ENCODE measurements at regions not wholly inside any gene's neighbourhood (a gene's known extent, or its start where the extent isn't known, plus 50 kb on each side); places are given as distances from the start of the nearest gene placed in this dataset.

- DNase-seq (ENCODE audit: extremely low spot score), result no peak
- CTCF ChIA-PET, result no interaction called here
- TF ChIP-seq ELF4 (IDR thresholded peaks at IDR 0.05) (no peak), TARDBP (IDR thresholded peaks at IDR 0.05) (no peak), NFRKB (IDR thresholded peaks at IDR 0.05) (no peak), SP1 (IDR thresholded peaks at IDR 0.05) (no peak), SUZ12 (IDR thresholded peaks at IDR 0.05) (no peak), LEF1 (IDR thresholded peaks at IDR 0.05; ENCODE audit: borderline replicate concordance) (no peak), FOXM1 (IDR thresholded peaks at IDR 0.05; ENCODE audit: borderline replicate concordance) (no peak), L3MBTL2 (conservative IDR thresholded peaks at IDR 0.05) (no peak), ARNT (IDR thresholded peaks at IDR 0.05) (no peak), CTBP1 (IDR thresholded peaks at IDR 0.05; ENCODE audit: borderline replicate concordance) (no peak)
Measured at GRCh38 chr2:23091900-23092299, 293.1 kb upstream of the KLHL29 start.

GRCh38 chr2:23092831-23093230 is 292.1 kb upstream of the KLHL29 start:
- CTCF ChIA-PET, result no interaction called here
- DNase-seq (ENCODE audit: extremely low spot score), result peak; percentile 18
- no peak for TF ChIP-seq FOXM1 (IDR thresholded peaks at IDR 0.05; ENCODE audit: borderline replicate concordance)
- TF ChIP-seq ZNF384 (IDR thresholded peaks at IDR 0.05), result no peak
- TF ChIP-seq ELF4 (IDR thresholded peaks at IDR 0.05), result no peak
- TF ChIP-seq TARDBP (IDR thresholded peaks at IDR 0.05), result no peak
- no peak for TF ChIP-seq BHLHE40 (IDR thresholded peaks at IDR 0.05; ENCODE audit: borderline replicate concordance)
- no peak for TF ChIP-seq PKNOX1 (IDR thresholded peaks at IDR 0.05)
- no peak for TF ChIP-seq CTBP1 (IDR thresholded peaks at IDR 0.05; ENCODE audit: borderline replicate concordance)
- no peak for TF ChIP-seq FOXA1 (IDR thresholded peaks at IDR 0.05)
- no peak for TF ChIP-seq ARNT (IDR thresholded peaks at IDR 0.05)
- TF ChIP-seq SUZ12 (IDR thresholded peaks at IDR 0.05), result no peak
- TF ChIP-seq NFRKB (IDR thresholded peaks at IDR 0.05), result no peak
- no peak for TF ChIP-seq SP1 (IDR thresholded peaks at IDR 0.05)
- no peak for TF ChIP-seq LEF1 (IDR thresholded peaks at IDR 0.05; ENCODE audit: borderline replicate concordance)
- no peak for TF ChIP-seq FOXK2 (IDR thresholded peaks at IDR 0.05)
- TF ChIP-seq L3MBTL2 (conservative IDR thresholded peaks at IDR 0.05), result no peak
- TF ChIP-seq HDGF (IDR thresholded peaks at IDR 0.05; ENCODE audit: borderline replicate concordance), result no peak
- POLR2A ChIA-PET, result no interaction called here

More at GRCh38 chr2:23091900-23092299, 293.1 kb upstream of the KLHL29 start:
- POLR2A ChIA-PET, result no interaction called here

- ChIA-PET POLR2A (no interaction called here), CTCF (no interaction called here)
- no peak for DNase-seq (ENCODE audit: extremely low spot score)
- no peak for TF ChIP-seq FOXA1 (IDR thresholded peaks at IDR 0.05)
- TF ChIP-seq NFRKB (IDR thresholded peaks at IDR 0.05), result no peak
- no peak for TF ChIP-seq FOXM1 (IDR thresholded peaks at IDR 0.05; ENCODE audit: borderline replicate concordance)
- no peak for TF ChIP-seq SUZ12 (IDR thresholded peaks at IDR 0.05)
- TF ChIP-seq TARDBP (IDR thresholded peaks at IDR 0.05), result no peak
- no peak for TF ChIP-seq LEF1 (IDR thresholded peaks at IDR 0.05; ENCODE audit: borderline replicate concordance)
Measured at GRCh38 chr2:23093513-23093912, 291.5 kb upstream of the KLHL29 start.

GRCh38 chr2:23096906-23097602 is 287.9 kb upstream of the KLHL29 start:
- TF ChIP-seq ELF4 (IDR thresholded peaks at IDR 0.05) (no peak), FOXA1 (IDR thresholded peaks at IDR 0.05) (no peak), FOXK2 (IDR thresholded peaks at IDR 0.05) (no peak), SP1 (IDR thresholded peaks at IDR 0.05) (no peak)
- POLR2A ChIA-PET, result no interaction called here
- CTCF ChIA-PET, result no interaction called here
- DNase-seq (ENCODE audit: extremely low spot score), result no peak

DNA sequence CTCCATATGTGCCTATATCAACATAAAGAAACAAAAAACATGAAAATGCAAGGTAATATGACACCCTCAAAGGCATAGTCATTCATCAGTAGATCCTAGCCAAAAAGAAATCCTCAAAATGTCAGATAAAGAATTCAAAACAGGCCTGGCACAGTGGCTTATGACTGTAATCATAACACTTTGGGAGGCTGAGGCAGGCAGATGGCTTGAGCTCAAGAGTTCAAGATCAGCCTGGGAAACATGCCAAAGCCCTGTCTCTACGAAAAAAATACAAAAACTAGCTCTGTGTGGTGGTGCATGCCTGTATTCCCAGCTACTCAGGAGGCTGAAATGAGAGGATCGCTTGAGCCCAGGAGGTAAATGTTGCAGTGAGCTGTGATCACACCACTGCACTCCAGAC is 284.6 kb upstream of the KLHL29 start:
- TF ChIP-seq BHLHE40 (IDR thresholded peaks at IDR 0.05; ENCODE audit: borderline replicate concordance) (no peak), FOXK2 (IDR thresholded peaks at IDR 0.05) (no peak), TARDBP (IDR thresholded peaks at IDR 0.05) (no peak), ELF4 (IDR thresholded peaks at IDR 0.05) (no peak), CTBP1 (IDR thresholded peaks at IDR 0.05; ENCODE audit: borderline replicate concordance) (no peak), HDGF (IDR thresholded peaks at IDR 0.05; ENCODE audit: borderline replicate concordance) (no peak), LEF1 (IDR thresholded peaks at IDR 0.05; ENCODE audit: borderline replicate concordance) (no peak), ZNF384 (IDR thresholded peaks at IDR 0.05) (no peak), SP1 (IDR thresholded peaks at IDR 0.05) (no peak), NFRKB (IDR thresholded peaks at IDR 0.05) (no peak), ARNT (IDR thresholded peaks at IDR 0.05) (no peak), FOXM1 (IDR thresholded peaks at IDR 0.05; ENCODE audit: borderline replicate concordance) (no peak), PKNOX1 (IDR thresholded peaks at IDR 0.05) (no peak)
- CTCF ChIA-PET, result no interaction called here
- POLR2A ChIA-PET, result no interaction called here
- no peak for DNase-seq (ENCODE audit: extremely low spot score)

DNA sequence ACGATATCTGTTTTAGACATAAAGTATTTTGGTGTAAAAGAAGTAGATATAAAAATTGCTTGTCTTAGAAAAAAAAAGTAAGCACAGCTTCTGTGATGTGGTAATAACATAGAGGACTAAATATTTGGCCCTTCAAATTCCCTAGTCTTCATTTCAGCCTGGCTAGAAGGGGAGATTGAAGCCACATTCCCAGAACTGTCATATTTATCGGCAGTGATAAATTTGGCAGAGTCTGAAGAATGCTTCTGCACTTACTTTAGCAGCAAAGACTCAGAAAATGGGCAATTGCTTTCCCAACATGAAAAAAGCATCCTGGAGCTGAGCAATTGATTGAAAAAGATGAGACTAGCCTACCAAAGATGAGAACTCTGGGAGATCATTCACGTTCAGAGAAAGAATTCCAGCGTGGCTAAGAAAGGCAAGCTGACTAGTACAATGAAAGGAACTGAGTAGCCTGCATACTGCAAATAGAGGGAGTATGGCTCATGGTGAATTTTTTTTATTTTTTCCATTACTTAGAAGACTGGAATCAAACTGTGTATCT is 278.7 kb upstream of the KLHL29 start:
- DNase-seq (ENCODE audit: extremely low spot score), result no peak
- no peak for TF ChIP-seq PKNOX1 (IDR thresholded peaks at IDR 0.05)
- ChIA-PET CTCF (no interaction called here), POLR2A (no interaction called here)
